CD4-positive, alpha-beta T cell treated with Interleukin-4 for 1 hour (primary cell): ENCODE measurements at regions not wholly inside any gene's neighbourhood (a gene's known extent, or its start where the extent isn't known, plus 50 kb on each side); places are given as distances from the start of the nearest gene placed in this dataset.
"Not testable (repeated sequence)": the region's sequence is repeated elsewhere in the genome, so short reads cannot be mapped to it uniquely, and the experiment has no call there.

Source experiments
- DNase-seq, 2 donors: peaks; one replicate each; pipeline ENCODE4 v3.0.0-alpha.2; 2020 to 2022

GRCh38 chr7:3164380-3164792, 120.7 kb upstream of the CARD11 start:
- DNase-seq, result no peak

DNA sequence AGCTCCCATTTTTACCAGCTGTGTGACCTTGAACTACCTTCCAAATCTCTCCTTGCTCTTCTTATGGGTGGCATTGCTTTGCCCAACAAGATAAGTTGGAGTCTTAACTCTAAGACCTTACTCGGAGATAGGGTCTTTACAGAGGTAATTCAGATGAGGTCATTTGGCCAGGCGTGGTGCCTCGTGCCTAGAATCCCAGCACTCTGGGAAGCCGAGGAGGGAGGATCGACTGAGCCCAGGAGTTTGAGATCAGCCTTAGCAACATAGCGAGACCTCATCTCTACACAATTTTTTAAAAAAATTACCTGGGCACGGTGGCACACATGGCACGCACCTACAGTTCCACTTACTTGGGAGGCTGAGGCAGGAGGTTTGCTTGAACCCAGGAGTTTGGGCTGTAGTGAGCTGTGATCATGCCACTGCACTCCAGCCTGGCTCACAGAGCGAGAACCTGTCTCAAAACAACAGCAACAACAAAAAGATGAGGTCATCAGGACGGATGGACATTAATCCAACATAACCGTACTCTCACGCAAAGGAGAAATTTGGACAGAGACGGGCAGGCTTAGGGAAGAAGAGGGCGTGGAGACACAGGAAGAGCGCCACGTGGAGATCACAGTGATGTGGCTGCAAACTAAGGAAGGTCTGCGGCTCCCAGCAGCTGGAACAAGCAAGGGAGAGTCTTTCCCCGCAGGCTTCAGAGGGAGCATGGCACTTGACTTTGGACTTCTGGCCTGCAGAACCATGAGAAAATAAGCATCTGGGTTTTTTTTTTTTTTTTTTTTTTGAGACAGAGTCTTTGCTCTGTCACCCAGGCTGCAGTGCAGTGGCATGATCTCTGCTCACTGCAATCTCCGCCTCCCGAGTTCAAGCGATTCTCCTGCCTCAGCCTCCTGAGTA, 122.3 kb upstream of the CARD11 start:
- DNase-seq, result no peak

- no peak for DNase-seq
These were observed 123.9 kb upstream of the CARD11 start for GRCh38 chr7:3167551-3167950.

DNA sequence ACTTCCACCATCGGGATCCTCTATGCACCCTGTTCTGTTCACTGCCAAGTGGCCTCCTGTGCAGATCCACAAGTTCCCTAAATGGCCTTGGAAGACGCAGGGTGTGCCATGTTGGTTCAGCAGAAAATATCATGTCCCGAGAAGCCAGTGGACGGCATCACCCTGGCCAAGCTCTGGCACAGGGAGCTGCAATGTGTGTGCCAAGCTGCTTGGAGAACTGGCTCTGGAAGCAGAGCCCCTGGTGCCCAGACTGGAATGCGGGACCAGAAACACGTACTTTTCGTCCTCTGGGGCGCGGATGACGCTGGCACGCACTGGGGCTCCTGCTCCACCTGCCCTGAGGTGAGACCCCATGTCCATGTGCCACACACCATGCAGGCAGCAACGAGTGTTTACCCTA, 124.7 kb upstream of the CARD11 start:
- DNase-seq, result no peak

- no peak for DNase-seq
These were observed 125.2 kb upstream of the CARD11 start for GRCh38 chr7:3168869-3169268.

DNA sequence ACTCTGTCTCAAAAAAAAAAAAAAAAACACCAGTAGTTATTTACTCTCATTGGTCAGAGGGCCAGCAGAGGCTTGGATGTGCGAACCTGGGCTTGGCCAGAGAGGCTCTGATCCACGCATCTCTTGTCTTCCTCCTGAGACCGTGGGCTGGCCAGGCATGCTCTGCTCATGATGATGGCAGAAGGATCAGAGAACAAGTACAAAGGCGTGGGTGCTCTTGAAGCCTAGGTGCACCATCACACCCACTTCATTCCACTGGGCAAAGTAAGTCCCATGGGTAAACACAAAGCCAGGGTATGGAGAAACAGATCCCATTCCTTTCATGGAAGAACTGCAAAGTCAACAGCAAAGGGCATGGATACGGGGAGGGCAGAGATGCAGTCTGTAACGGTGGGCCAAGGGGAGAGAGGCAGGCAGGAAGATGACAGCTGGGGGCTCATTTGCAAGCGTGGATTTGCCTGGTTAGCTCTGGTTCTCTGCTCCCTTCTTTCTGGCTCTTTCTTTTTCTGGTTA, 128.2 kb upstream of the SDK1 start:
- no peak for DNase-seq

GRCh38 chr7:3174515-3175284, 126.4 kb upstream of the SDK1 start:
- no peak for DNase-seq

DNA sequence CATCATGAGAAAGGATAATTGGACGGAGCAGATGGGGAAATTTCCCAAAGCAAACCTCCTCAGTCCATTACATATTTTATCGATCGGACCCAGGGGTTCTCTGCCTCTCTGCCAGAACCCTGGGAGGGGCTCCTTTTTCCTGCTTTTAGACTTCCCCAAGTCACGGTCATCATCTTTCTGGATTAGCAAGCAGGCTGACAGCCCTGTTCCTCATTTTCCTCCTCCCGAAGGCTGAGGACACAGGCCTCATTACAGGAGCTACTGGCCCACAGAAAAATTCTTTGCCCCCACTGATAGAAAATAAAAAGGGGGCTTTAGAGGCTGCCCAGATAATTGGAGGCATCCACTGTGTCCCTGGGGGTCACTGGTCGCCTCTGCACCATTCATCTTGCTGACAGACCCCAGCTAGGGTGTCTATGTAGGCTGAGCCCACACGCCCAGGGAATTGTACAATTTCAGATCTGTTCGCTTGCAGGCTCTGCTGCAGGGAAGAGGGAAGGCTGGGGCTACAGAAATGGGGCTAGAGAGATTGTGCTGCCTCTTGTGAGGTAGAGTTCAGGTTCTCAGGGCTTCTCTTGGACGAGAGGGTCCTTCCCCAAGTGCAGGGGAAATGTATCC, 125.7 kb upstream of the SDK1 start:
- DNase-seq, result no peak

DNA sequence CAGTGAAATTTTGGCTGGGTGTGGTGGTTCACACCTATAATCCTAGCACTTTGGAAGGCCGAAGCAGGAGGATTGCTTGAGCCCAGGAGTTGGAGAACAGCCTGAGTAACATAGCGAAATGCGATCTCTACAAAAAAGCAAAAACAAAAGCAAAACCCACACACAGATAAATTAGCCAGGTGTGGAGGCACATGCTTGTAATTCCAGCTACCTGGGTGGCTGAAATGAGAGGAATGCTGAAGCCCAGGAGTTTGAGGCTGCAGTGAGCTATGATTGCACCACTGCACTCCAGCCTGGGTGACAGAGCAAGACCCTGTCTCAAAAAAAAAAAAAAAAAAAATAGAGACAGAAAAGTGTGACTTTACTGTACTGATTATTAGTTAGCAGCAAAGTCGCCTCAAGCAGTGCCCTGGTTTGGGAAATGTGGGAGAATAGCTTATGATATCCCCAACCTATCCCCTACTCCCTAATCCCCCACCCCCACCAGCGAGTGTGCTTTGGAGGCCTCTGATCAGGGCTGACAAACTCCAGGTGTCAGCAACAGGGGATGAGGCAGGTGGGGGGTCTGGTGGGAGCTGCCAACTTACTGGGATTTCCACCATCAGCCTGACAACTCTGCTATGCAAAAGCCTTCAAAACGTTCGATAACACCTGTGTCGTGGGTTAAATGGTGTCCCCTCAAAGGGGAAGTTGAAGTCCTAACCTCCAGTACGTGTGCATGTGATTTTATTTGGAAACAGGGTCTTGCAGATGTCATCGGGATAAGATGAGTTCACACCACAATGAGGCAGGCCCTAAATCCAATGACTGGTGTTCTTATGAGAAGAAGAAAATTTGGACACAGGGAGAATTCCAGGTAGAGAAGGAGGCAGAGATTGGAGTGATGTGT, 124.7 kb upstream of the SDK1 start:
- no peak for DNase-seq

- DNase-seq, result no peak
These were observed 123.8 kb upstream of the SDK1 start for GRCh38 chr7:3177271-3177670.

DNA sequence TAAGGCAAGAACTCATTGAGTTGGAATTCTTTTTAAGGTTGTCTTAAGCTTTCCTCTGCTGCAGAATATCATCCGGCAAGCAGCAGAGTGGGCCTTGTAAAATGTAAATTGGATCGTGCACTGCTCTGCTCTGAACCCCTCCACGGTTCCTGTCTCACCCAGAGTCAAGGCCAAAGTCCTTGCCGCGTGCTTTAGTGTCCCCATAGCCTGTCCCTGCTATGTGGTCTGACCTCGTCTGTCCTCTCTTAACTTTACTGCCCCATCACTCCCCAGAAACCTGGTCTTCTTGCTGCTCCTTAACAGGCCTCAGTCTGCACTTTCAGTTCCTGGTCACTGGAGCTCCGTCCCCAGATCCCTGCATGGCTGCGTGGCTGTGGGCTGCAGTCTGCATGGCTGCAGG, 121.6 kb upstream of the SDK1 start:
- DNase-seq, result no peak

GRCh38 chr7:3180604-3181003, 120.4 kb upstream of the SDK1 start:
- no peak for DNase-seq

GRCh38 chr7:3182055-3182454, 119.0 kb upstream of the SDK1 start:
- DNase-seq, result not testable (repeated sequence)

DNA sequence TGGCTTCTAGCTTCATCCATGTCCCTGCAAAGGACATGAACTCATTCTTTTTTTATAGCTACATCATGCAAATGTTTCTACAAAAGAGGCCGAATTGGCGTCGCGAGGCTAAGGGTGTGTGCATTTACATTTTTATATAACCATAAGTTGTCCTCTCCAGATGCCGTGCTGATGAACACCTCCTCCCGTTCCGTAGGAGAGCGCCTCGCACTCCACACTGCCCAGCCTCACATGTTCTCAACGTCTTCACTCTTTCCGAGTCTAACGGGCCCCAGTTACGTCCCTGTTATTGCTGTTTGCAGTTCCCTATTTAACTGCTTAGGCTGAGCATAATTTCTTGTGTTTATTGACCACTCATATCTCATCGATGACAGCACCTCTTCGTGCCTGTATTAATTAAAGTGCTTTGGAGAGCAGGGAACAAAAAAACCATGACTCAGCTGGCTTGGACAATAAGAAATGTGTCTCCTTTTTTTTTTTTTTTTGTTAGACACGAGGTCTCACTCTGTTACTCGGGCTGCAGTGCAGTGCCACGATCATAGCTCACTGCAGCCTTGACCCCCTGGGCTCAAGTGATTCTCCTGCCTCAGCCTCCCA, 113.5 kb upstream of the SDK1 start:
- no peak for DNase-seq

- DNase-seq, result no peak
These were observed 112.1 kb upstream of the SDK1 start for GRCh38 chr7:3188946-3189345.

DNA sequence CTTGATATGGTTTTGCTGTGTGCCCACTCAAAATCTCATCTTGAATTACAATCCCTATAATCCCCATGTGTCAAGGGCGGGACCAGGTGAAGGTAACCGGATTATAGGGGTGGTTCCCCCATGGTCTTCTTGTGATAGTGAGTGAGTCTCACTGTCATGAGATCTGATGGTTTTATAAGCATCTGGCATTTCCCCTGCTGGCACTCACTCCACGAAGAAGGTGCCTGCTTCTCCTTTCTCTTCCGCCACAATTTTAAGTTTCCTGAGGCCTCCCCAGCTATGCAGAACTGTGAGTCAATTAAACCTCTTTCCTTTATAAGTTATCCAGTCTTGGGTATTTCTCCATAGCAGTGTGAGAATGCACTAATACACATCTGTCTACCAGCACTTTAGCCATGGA, 109.5 kb upstream of the SDK1 start:
- no peak for DNase-seq

- no peak for DNase-seq
These were observed 108.4 kb upstream of the SDK1 start for GRCh38 chr7:3192669-3193068.

DNA sequence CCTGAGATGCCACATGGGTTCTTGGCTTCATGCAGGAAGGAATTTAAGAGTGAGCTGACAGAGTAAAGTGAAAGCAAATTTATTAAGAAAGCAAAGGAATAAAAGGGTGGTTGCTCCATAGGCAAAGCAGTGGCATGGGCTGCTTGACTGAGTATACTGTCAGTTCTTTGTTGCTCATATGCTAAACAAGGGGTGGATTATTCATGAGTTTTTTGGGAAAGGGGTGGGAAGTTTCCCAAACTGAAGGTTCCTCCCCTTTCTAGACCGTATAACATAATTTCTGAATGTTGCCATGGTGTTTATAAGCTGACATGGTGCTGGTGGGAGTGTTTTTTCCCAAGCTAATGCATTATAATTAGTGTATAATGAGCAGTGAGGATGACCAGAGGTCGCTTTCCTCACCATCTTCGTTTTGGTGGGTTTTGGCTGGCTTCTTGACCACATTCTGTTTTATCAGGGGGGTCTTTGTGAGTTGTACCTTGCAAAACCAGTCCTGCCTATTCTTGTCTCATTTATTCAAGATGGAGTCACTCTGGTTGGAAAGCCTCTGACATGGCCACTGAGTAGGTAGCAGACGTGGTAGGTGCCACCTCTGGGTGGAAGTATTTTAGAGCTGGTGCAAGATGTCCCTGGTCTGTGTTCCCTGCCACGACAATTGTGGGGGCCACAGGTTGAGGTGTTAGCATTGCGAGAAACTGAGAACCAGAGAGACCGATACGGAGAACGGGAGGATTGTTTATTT, 107.5 kb upstream of the SDK1 start:
- DNase-seq, result no peak

DNA sequence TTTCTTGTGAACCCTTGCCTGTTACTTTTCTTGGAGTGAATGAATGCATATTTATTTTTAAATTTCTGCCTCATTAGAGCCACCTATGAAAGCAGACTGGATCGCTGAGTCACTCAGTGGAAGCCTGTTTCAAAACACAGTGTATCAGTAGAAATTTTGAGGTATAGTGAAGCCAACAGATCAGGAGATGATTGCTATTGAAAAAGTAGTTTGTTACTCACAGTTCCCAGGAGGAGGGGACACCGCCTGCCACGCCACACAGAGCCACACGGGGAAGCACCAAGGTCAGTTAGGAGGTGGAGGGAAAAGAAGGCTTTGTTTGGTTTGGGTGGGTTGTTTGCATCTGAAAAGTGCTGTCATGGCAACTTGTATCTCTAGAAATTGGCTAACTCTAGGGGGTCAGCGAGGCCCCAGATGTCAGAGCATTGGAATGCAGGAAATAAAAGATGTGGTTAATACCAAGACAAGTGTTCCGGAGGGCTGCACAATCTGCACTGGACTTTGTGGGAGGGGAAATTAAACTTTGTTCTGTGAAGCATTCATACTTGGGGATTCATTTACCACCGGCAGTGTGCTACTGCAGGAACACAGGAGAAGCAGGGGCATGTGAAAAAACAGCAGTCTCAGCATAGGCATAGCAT, 106.4 kb upstream of the SDK1 start:
- no peak for DNase-seq

GRCh38 chr7:3195160-3195559, 105.9 kb upstream of the SDK1 start:
- no peak for DNase-seq
